Heart right ventricle (tissue), 16 donors: ENCODE measurements at regions not wholly inside any gene's neighbourhood (a gene's known extent, or its start where the extent isn't known, plus 50 kb on each side); places are given as distances from the start of the nearest gene placed in this dataset.

ENCODE experiments used
- ATAC-seq, 8 donors: fragments of 200-7000 bp; cut with Tn5 transposase; one replicate each; pipeline ENCODE4 v1.9.1; 2020; ENCODE audit warnings: mild to moderate bottlenecking in 8 of 8, moderate library complexity in 8 of 8, moderate number of reproducible peaks in 1 of 8
- DNase-seq, 2 donors: peaks; one replicate each; pipeline ENCODE4 v3.0.0-alpha.2; 2020
- H3K27ac ChIP-seq, 10 donors: fragments of 200-600 bp; sonication (generic) in 2 of 10; one replicate each; pipeline versions ENCODE4 v1.5.0 to v1.8.0; 2020 to 2022; ENCODE audit warnings: mild to moderate bottlenecking in 3 of 10
- H3K27me3 ChIP-seq, 7 donors: fragments of 200-600 bp; one replicate each; pipeline ENCODE4 v1.8.0; 2021 to 2022; ENCODE audit warnings: mild to moderate bottlenecking in 2 of 7
- H3K36me3 ChIP-seq, 9 donors: fragments of 200-600 bp; sonication (generic) in 1 of 9; one replicate each; pipeline versions ENCODE4 v1.5.0 to v1.8.0; 2020 to 2022; ENCODE audit warnings: mild to moderate bottlenecking in 2 of 9
- H3K4me1 ChIP-seq, 9 donors: fragments of 200-600 bp; sonication (generic) in 1 of 9; one replicate each; pipeline versions ENCODE4 v1.5.0 to v1.8.0; 2020 to 2022; ENCODE audit warnings: mild to moderate bottlenecking in 4 of 9
- H3K4me3 ChIP-seq, 10 donors: fragments of 200-600 bp; sonication (generic) in 2 of 10; one replicate each; pipeline versions ENCODE4 v1.5.0 to v1.8.0; 2020 to 2022; ENCODE audit warnings: mild to moderate bottlenecking in 7 of 10, moderate library complexity in 2 of 10
- H3K9me3 ChIP-seq, 11 donors: fragments of 200-600 bp in 10 of 11; sonication (generic) in 2 of 11; one replicate each; pipeline versions ENCODE4 v1.5.0 to v1.8.0; 2013 to 2022; ENCODE audit warnings: mild to moderate bottlenecking in 2 of 11, control low read depth in 1 of 11, moderate library complexity in 1 of 11
- WGBS, 2 donors: extraction: QIAGEN DNeasy Blood & Tissue Kit; methylation state at CpG; one replicate each; pipeline ENCODE4 v1.1.7; 2013; ENCODE audit warnings: inconsistent platforms in 1 of 2; 5-methylcytosine and 5-hydroxymethylcytosine counted together
- intact Hi-C, 10 donors: fragments of 100-400 bp; cut with DNase I; formaldehyde crosslinking; loops; one replicate each; pipeline versions ENCODE4 v1.11.1 to v1.14.2; 2022
- TF ChIP-seq, protein P1 (sequence below), 9 donors: fragments of 200-600 bp; sonication (generic) in 2 of 9; IDR thresholded peaks; one replicate each; pipeline versions ENCODE4 v1.5.0 to v1.8.0; 2021 to 2022; ENCODE audit warnings: antibody characterized with exemption in 9 of 9, mild to moderate bottlenecking in 5 of 9, moderate library complexity in 1 of 9
- donor health status: Arrhythmogenic right ventricular cardiomyopathy.
- donor health status: ischemic (EF 13 %, LVEDD 7.1; RV severe dilation, severe dysfunction).
- donor health status: healthy with polysubstance abuse.
- donor health status: DM: no; HTN: yes; CAD: no.
- donor health status: DM: no; HTN: no; CAD: no.
- donor health status: ischemic (EF 25% LVEDD 6.9; RV normal size, moderate dysfunction).
- donor health status: ischemic (EF 25% LVEDD 5.7; RV mildly dilated, moderate dysfunction).
- donor health status: healthy.
- donor health status: DM: yes; HTN: yes; CAD: no.
- donor health status: Ischemic cardiomyopathy.
- donor health status: ischemic (EF 35%, LVEDD 5.7; RV mildly dilated, moderate dysfunction).
- donor health status: nonischemic (EF 11% LVEDD 7.7; RV severe dilation, severe dysfunction).
- donor health status: DM: yes; HTN: yes; CAD: no.
- donor health status: PGD.
- donor health status: ischemic (EF 29% LVEDD 5.4; RV normal size, mild dysfunction).
- donor health status: nonischemic (EF 23%, LVEDD 6.1; RV moderate dilation, normal function).

DNA sequence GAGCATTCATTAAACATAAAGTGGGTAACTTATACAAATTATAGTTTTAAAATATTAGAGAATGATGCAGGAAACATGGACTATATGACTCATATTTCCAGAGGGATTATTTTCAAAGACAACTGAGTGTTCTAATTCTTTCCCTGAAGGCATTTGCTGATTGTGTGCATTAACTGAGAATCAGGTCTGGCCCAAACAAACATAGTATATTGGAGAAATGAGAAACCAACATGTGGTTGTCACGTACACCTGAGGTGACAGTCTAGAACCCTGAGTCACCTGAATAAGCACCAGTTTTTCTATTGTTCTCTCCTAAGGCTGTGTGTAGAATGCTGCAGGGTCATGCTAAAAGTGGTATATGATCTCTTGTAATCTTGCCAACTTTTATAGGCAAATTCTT is 1125.7 kb downstream of the XPNPEP1 start:
- H3K9me3 ChIP-seq = peaks cover 0 to 5% (median 0%) of the 10 kb centered on the region in 11 donors
- no peaks in the 10 kb centered on the region for H3K36me3 ChIP-seq
- 77 to 80% methylated on average over 1 of the region's 1 CpG for WGBS, 2 donors
- TF ChIP-seq, protein P1, sequence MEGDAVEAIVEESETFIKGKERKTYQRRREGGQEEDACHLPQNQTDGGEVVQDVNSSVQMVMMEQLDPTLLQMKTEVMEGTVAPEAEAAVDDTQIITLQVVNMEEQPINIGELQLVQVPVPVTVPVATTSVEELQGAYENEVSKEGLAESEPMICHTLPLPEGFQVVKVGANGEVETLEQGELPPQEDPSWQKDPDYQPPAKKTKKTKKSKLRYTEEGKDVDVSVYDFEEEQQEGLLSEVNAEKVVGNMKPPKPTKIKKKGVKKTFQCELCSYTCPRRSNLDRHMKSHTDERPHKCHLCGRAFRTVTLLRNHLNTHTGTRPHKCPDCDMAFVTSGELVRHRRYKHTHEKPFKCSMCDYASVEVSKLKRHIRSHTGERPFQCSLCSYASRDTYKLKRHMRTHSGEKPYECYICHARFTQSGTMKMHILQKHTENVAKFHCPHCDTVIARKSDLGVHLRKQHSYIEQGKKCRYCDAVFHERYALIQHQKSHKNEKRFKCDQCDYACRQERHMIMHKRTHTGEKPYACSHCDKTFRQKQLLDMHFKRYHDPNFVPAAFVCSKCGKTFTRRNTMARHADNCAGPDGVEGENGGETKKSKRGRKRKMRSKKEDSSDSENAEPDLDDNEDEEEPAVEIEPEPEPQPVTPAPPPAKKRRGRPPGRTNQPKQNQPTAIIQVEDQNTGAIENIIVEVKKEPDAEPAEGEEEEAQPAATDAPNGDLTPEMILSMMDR (IDR thresholded peaks at IDR 0.05) = no peak
- intact Hi-C loops = no loop called here
- DNase-seq (no peak), ATAC-seq (no peak)
- H3K27me3 ChIP-seq = no peaks in the 10 kb centered on the region
- H3K27ac ChIP-seq = no peak overlapping the region
- H3K4me1 ChIP-seq = no peaks in the 10 kb centered on the region
- no peak overlapping the region for H3K4me3 ChIP-seq

DNA sequence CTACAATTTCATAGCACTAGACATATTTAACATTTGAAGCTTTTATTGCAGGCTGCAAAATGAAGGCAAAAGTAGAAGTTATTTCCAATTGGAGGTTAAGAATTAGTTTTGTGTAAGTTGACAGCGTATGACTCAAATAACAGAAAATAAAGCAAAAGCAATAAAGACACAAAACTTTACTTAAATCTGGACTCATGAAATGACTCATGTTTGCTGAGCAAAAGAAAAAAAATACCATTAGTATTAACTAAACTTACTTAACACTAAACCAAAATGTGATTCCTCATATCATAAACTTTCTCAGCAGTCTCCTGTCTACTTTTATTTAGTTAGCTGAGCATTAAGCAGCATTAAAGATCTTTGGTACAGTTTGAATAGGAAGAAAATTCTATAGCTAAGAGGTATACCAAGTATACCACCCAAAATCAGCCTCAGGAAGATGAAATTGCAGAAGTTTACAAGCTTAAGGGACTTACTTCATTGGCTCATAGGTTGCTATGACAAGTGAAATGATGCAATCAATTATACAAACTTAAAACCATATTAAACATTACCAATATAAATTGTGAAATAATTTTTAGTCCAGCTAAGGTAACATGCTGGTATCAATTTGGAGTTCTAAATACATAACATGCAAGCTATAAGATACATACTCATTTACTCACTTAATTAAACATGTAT is 1131.4 kb downstream of the XPNPEP1 start:
- TF ChIP-seq, protein P1 (IDR thresholded peaks at IDR 0.05) = no peak
- intact Hi-C loops = no loop called here
- ATAC-seq (no peak), DNase-seq (no peak)
- Histone ChIP-seq H3K9me3 (peaks cover 0 to 5% (median 0%) of the 10 kb centered on the region in 11 donors), H3K4me1 (no peaks in the 10 kb centered on the region), H3K4me3 (no peak overlapping the region), H3K36me3 (no peaks in the 10 kb centered on the region), H3K27ac (no peak overlapping the region), H3K27me3 (no peaks in the 10 kb centered on the region)
- WGBS, 2 donors = 90 to 92% methylated on average over 1 of the region's 1 CpG

DNA sequence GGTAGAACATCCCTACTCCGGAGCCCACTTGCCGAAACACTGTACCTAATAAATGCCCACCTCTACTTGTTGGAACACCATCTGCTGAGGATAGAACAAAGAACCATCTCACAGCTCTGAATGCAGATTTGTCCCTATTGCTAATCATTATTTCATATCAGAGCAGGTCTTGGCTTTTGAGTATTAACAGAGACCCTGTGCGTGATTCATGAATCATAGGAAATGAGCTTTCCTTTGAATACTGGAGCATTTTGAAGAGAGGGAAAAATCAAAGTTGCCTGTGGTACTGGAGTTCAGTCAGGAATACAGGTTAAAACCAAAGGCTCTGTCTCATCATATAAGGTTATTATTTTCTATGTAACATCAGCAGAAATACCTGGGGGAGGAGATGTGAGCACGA is 1132.3 kb downstream of the XPNPEP1 start:
- TF ChIP-seq, protein P1 (IDR thresholded peaks at IDR 0.05) = no peak
- WGBS, 2 donors = 89 to 92% methylated on average over 4 of the region's 4 CpGs
- H3K9me3 ChIP-seq = peaks cover 0 to 6% (median 0%) of the 10 kb centered on the region in 11 donors

DNA sequence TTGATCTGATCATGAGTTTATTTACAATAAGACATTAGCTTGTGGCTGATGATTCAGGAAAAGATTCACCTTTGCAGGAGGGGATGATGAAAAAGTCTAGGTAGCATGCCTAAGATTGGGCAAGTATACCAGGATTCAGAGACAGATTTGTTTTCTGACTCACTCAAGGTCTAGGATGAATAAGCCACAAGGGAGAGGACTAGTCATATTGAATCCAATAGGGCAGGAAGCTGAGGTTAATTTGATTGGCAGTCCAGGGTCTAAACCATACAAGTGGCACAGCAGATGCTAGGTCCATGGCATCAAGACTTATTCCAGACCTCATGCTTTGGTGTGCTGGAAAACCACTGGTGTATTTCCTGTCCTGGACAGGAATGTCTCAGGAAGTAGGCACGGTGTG is 1133.4 kb downstream of the XPNPEP1 start:
- no peak overlapping the region for H3K27ac ChIP-seq
- H3K4me3 ChIP-seq = no peak overlapping the region
- TF ChIP-seq, protein P1 (IDR thresholded peaks at IDR 0.05) = no peak
- peaks cover 0 to 18% (median 3%) of the 10 kb centered on the region in 11 donors for H3K9me3 ChIP-seq
- H3K27me3 ChIP-seq = peaks cover 0 to 3% (median 0%) of the 10 kb centered on the region in 7 donors
- H3K36me3 ChIP-seq = no peaks in the 10 kb centered on the region
- DNase-seq (no peak), ATAC-seq (no peak)
- H3K4me1 ChIP-seq = no peaks in the 10 kb centered on the region
- intact Hi-C loops = no loop called here
- WGBS, 2 donors = 46 to 55% methylated on average over 1 of the region's 1 CpG

More for the DNA sequence above, 1132.3 kb downstream of the XPNPEP1 start:
- no peak overlapping the region for H3K4me3 ChIP-seq
- no peaks in the 10 kb centered on the region for H3K36me3 ChIP-seq
- intact Hi-C loops = no loop called here
- ATAC-seq (no peak), DNase-seq (no peak)
- H3K27ac ChIP-seq = no peak overlapping the region
- no peaks in the 10 kb centered on the region for H3K27me3 ChIP-seq
- no peaks in the 10 kb centered on the region for H3K4me1 ChIP-seq
